Karpas-422 (cell line): ENCODE measurements at regions not wholly inside any gene's neighbourhood (a gene's known extent, or its start where the extent isn't known, plus 50 kb on each side); places are given as distances from the start of the nearest gene placed in this dataset.
A peak's percentile ranks its signal among the peaks of the same experiment; 100 is the strongest.

Source experiments
- DNase-seq: peaks from one replicate; pipeline ENCODE4 v3.0.0-alpha.2; 2015
- H2AFZ ChIP-seq: fragments of 200-600 bp; sonication (generic); 2 replicates; pipeline ENCODE4 v1.6.1; 2014; ENCODE audit warnings: antibody characterized with exemption, low read length, mixed read lengths
- H3K27ac ChIP-seq: fragments of 200-600 bp; sonication (generic); 2 replicates; pipeline ENCODE4 v1.5.1; 2014; ENCODE audit warnings: mild to moderate bottlenecking, low read length, moderate library complexity
- H3K27me3 ChIP-seq: fragments of 200-600 bp; sonication (generic); 2 replicates; pipeline ENCODE4 v1.6.1; 2014; ENCODE audit warnings: low read length, mixed read lengths
- H3K36me3 ChIP-seq: fragments of 200-600 bp; sonication (generic); 2 replicates; pipeline ENCODE4 v1.6.1; 2014; ENCODE audit warnings: low read length, mixed read lengths; ENCODE audit not compliant: insufficient read depth
- H3K4me1 ChIP-seq: fragments of 200-600 bp; sonication (generic); 2 replicates; pipeline ENCODE4 v1.6.1; 2014; ENCODE audit warnings: mild to moderate bottlenecking, low read length, mixed read lengths
- H3K4me2 ChIP-seq: fragments of 200-600 bp; sonication (generic); 2 replicates; pipeline ENCODE4 v1.6.1; 2014; ENCODE audit warnings: low read length, low read depth, mild to moderate bottlenecking; ENCODE audit not compliant: poor library complexity, severe bottlenecking
- H3K4me3 ChIP-seq: fragments of 200-600 bp; sonication (generic); 2 replicates; pipeline ENCODE4 v1.5.1; 2014; ENCODE audit warnings: mild to moderate bottlenecking, antibody characterized with exemption, low read length, mixed read lengths
- H3K79me2 ChIP-seq: fragments of 200-600 bp; sonication (generic); 2 replicates; pipeline ENCODE4 v1.6.1; 2014; ENCODE audit warnings: mild to moderate bottlenecking, low read length, mixed read lengths
- H3K9ac ChIP-seq: fragments of 200-600 bp; sonication (generic); 2 replicates; pipeline ENCODE4 v1.6.0; 2014; ENCODE audit warnings: low read length
- H3K9me2 ChIP-seq: fragments of 200-600 bp; sonication (generic), shearing (Covaris generic); replicated peaks from 2 replicates; pipeline ENCODE4 v1.6.0; 2014; ENCODE audit warnings: mild to moderate bottlenecking, low read length, moderate library complexity; ENCODE audit not compliant: insufficient read depth
- H3K9me3 ChIP-seq: fragments of 300-700, 200-600 bp; sonication (generic); 2 replicates; pipeline ENCODE4 v1.6.1; 2014; ENCODE audit warnings: low read length, mixed read lengths
- H4K20me1 ChIP-seq: fragments of 200-600 bp; sonication (generic); 2 replicates; pipeline ENCODE4 v1.6.1; 2014; ENCODE audit warnings: mild to moderate bottlenecking, antibody characterized with exemption, low read length, low read depth; ENCODE audit not compliant: insufficient read depth

DNA sequence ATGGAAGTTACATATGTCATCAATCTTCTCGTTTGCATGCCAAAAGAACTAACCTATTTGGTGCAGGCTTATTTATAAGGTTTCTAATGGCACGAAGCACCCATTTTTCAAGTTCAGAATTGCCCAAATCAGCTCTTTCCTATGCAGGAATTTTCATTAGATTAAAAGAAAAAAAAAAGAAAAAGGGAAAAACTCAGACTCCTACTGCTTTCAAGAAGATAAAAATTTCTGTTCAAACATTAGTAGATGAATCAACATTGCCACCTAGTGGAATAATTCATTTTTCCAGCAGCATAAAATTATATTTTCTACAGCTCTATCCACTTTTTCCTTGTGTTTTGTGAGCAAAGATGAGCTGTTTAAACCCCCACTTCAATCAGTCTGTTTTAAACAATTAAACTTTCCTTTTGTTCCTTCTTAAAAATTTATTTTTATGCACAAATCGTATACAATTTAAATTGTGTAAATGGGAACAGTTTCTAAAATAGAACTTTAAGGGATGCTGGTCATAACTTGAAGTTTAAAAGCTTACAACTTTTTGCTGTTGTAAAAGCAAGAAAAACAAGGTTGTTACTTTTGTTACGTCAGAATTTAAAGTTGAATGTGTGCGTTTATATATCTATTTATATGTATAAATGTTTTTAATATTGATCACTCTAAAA lies 309.9 kb downstream of the ARAP2 start:
- no peak overlapping the region for H3K4me3 ChIP-seq
- DNase-seq, result peak; percentile 80
- H3K9me3 ChIP-seq, result no peaks in the 10 kb centered on the region
- no peak overlapping the region for H3K27ac ChIP-seq
- H2AFZ ChIP-seq, result no peak overlapping the region
- H3K9ac ChIP-seq, result no peak overlapping the region
- H3K9me2 ChIP-seq, result no peaks in the 10 kb centered on the region
- no peaks in the 10 kb centered on the region for H3K4me1 ChIP-seq
- no peaks in the 10 kb centered on the region for H4K20me1 ChIP-seq
- no peak overlapping the region for H3K4me2 ChIP-seq
- H3K27me3 ChIP-seq, result no peaks in the 10 kb centered on the region
- no peaks in the 10 kb centered on the region for H3K79me2 ChIP-seq
- H3K36me3 ChIP-seq, result no peaks in the 10 kb centered on the region

DNA sequence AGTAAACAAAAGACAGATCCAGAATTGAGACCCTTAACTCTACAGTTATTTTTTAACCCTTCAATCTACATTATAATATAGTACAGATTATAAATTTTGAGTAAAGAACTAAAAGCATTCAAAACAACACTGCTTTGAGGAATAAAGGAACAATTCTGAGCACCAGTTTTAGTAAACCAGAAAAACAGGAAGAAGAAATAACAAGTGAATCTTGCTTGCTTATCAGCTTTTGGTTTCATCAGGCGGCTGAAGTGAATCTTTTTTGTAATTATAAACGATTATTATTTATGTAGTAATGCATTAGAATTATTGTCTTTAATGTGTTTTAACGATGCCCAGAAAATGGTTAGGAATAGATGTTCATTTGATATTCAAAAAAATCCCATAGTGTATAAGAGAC lies 305.4 kb downstream of the ARAP2 start:
- Histone ChIP-seq H3K4me2 (no peak overlapping the region), H3K36me3 (no peaks in the 10 kb centered on the region), H3K4me3 (no peak overlapping the region), H3K79me2 (no peaks in the 10 kb centered on the region), H3K27me3 (no peaks in the 10 kb centered on the region), H3K4me1 (no peaks in the 10 kb centered on the region), H3K9me3 (no peaks in the 10 kb centered on the region), H4K20me1 (no peaks in the 10 kb centered on the region), H3K9me2 (no peaks in the 10 kb centered on the region), H2AFZ (no peak overlapping the region), H3K27ac (no peak overlapping the region), H3K9ac (no peak overlapping the region)
- DNase-seq, result no peak

- no peak overlapping the region for H3K4me2 ChIP-seq
- H4K20me1 ChIP-seq, result no peaks in the 10 kb centered on the region
- no peak overlapping the region for H2AFZ ChIP-seq
- no peak overlapping the region for H3K9ac ChIP-seq
- no peaks in the 10 kb centered on the region for H3K36me3 ChIP-seq
- H3K79me2 ChIP-seq, result no peaks in the 10 kb centered on the region
- H3K4me1 ChIP-seq, result no peaks in the 10 kb centered on the region
- no peaks in the 10 kb centered on the region; the same call in 1 of the 2 replicates for H3K9me3 ChIP-seq
- no peak overlapping the region for H3K4me3 ChIP-seq
- no peaks in the 10 kb centered on the region for H3K27me3 ChIP-seq
- DNase-seq, result no peak
- H3K9me2 ChIP-seq, result no peaks in the 10 kb centered on the region
- no peak overlapping the region for H3K27ac ChIP-seq
Observed at GRCh38 chr4:35939751-35940150, 304.6 kb downstream of the ARAP2 start.

DNA sequence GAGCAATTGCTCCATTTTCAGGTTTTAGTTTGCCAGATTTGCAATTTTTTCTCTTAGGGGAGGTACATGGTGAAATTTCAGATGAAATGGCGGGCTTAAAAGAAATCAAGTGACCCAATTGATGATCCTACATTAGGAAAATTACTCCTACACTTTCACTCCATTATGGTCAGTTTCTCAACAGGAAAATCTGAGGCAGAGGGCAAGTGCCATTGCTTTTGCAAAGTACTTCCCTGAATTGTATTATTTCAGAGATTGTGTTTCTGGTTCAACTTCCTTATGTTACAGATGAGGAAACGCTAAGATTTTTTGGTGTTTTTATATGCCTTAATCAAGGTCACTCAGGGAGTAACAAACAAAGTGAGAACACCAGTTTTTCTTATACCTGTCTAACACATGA lies 302.2 kb downstream of the ARAP2 start:
- Histone ChIP-seq H2AFZ (no peak overlapping the region), H3K4me2 (no peak overlapping the region), H4K20me1 (no peaks in the 10 kb centered on the region), H3K79me2 (no peaks in the 10 kb centered on the region), H3K9ac (no peak overlapping the region), H3K4me3 (no peak overlapping the region), H3K4me1 (no peaks in the 10 kb centered on the region), H3K27me3 (no peaks in the 10 kb centered on the region), H3K9me3 (peaks cover 7% of the 10 kb centered on the region; the same call in 1 of the 2 replicates), H3K27ac (no peak overlapping the region), H3K9me2 (no peaks in the 10 kb centered on the region), H3K36me3 (no peaks in the 10 kb centered on the region)
- DNase-seq, result no peak

- Histone ChIP-seq H3K27me3 (no peaks in the 10 kb centered on the region), H3K27ac (no peak overlapping the region), H3K4me1 (no peaks in the 10 kb centered on the region), H3K9me3 (peaks cover 7% of the 10 kb centered on the region; the same call in 1 of the 2 replicates), H3K79me2 (no peaks in the 10 kb centered on the region), H4K20me1 (no peaks in the 10 kb centered on the region), H3K4me3 (no peak overlapping the region), H2AFZ (no peak overlapping the region), H3K9ac (no peak overlapping the region), H3K36me3 (no peaks in the 10 kb centered on the region), H3K9me2 (no peaks in the 10 kb centered on the region), H3K4me2 (no peak overlapping the region)
- DNase-seq, result no peak
Observed at GRCh38 chr4:35943606-35944005, 300.7 kb downstream of the ARAP2 start.

- no peaks in the 10 kb centered on the region for H3K9me2 ChIP-seq
- H3K9me3 ChIP-seq, result peaks cover 7% of the 10 kb centered on the region
- H3K9ac ChIP-seq, result no peak overlapping the region
- H3K36me3 ChIP-seq, result no peaks in the 10 kb centered on the region
- H3K79me2 ChIP-seq, result no peaks in the 10 kb centered on the region
- H3K27ac ChIP-seq, result no peak overlapping the region
- no peak for DNase-seq
- H3K4me1 ChIP-seq, result no peaks in the 10 kb centered on the region
- no peak overlapping the region for H2AFZ ChIP-seq
- no peak overlapping the region for H3K4me2 ChIP-seq
- no peak overlapping the region for H3K4me3 ChIP-seq
- no peaks in the 10 kb centered on the region for H3K27me3 ChIP-seq
- no peaks in the 10 kb centered on the region for H4K20me1 ChIP-seq
Observed at GRCh38 chr4:35948171-35948570, 296.1 kb downstream of the ARAP2 start.

DNA sequence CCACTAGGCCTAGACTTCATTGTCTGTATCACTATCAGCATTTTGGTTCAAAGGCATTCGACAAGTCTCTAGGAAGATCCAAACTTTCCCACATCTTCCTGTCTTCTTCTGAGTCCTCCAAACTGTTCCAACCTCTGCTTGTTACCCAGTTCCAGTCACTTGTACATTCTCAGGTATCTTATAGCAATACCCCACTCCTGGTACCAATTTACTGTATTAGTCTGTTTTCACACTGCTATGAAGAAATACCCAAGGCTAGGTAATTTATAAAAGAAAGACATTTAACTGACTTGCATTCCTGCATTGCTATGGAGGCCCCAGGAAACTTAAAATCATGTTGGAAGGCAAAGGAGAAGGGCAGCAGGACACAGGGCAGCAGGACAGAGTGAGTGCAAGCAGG lies 293.9 kb downstream of the ARAP2 start:
- DNase-seq, result no peak
- H3K4me2 ChIP-seq, result no peak overlapping the region

GRCh38 chr4:35952751-35953150 lies 291.6 kb downstream of the ARAP2 start:
- H3K36me3 ChIP-seq, result no peaks in the 10 kb centered on the region
- no peaks in the 10 kb centered on the region for H3K79me2 ChIP-seq
- H3K4me2 ChIP-seq, result no peak overlapping the region
- no peak overlapping the region for H3K4me3 ChIP-seq
- no peaks in the 10 kb centered on the region for H4K20me1 ChIP-seq
- no peaks in the 10 kb centered on the region for H3K9me2 ChIP-seq
- H3K9me3 ChIP-seq, result peaks cover 15% of the 10 kb centered on the region
- H3K9ac ChIP-seq, result no peak overlapping the region
- no peak overlapping the region for H3K27ac ChIP-seq
- no peaks in the 10 kb centered on the region for H3K4me1 ChIP-seq
- DNase-seq, result no peak
- H3K27me3 ChIP-seq, result no peaks in the 10 kb centered on the region
- no peak overlapping the region for H2AFZ ChIP-seq

More for the DNA sequence above, 293.9 kb downstream of the ARAP2 start:
- Histone ChIP-seq H3K4me3 (no peak overlapping the region), H3K36me3 (no peaks in the 10 kb centered on the region), H3K27me3 (no peaks in the 10 kb centered on the region), H4K20me1 (no peaks in the 10 kb centered on the region), H2AFZ (no peak overlapping the region), H3K9me2 (no peaks in the 10 kb centered on the region), H3K9me3 (peaks cover 10% of the 10 kb centered on the region), H3K4me1 (no peaks in the 10 kb centered on the region), H3K9ac (no peak overlapping the region), H3K27ac (no peak overlapping the region), H3K79me2 (no peaks in the 10 kb centered on the region)
